Astrocyte of the cerebellum (primary cell): ENCODE measurements at regions not wholly inside any gene's neighbourhood (a gene's known extent, or its start where the extent isn't known, plus 50 kb on each side); places are given as distances from the start of the nearest gene placed in this dataset.
A peak's percentile ranks its signal among the peaks of the same experiment; 100 is the strongest.

Source experiments
- DNase-seq: peaks from one replicate; pipeline ENCODE4 v3.0.0-alpha.2; 2011; ENCODE audit warnings: low read depth
- H3K4me3 ChIP-seq: 2 replicates; pipeline ENCODE4 v1.5.1; 2011; ENCODE audit warnings: mild to moderate bottlenecking, low read depth, low read length, moderate library complexity
- in situ Hi-C: cut with HindIII; loops from 2 replicates; pipeline ENCODE4 v1.10.0; 2017; ENCODE audit warnings: low sequenced_read_pairs
- TF ChIP-seq, protein P1 (sequence below): IDR thresholded peaks from 2 replicates; pipeline ENCODE4 v1.5.1; 2012; ENCODE audit warnings: low read length, low read depth, moderate library complexity, mild to moderate bottlenecking; ENCODE audit errors: missing control alignments

DNA sequence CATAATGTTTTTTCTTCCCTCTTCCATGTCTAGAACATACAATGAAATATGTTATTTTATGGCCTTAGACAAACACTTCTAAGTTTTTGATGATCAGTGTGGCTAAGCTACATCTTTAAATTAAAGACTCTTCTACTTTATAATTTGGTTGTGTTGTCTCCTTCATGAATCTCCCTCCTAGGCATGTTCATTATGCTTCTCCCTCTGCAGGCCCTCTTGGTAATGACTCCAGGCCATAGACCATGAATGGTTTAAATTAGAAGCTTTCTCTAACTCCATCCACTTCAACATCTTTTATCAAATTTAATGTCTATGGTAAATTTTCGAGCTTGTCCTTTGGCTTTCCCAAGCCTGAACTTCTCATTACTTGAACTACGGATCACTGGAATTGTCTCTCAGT is 342.7 kb upstream of the ADAMTS16 start:
- in situ Hi-C loops: no loop called here
- TF ChIP-seq, protein P1, sequence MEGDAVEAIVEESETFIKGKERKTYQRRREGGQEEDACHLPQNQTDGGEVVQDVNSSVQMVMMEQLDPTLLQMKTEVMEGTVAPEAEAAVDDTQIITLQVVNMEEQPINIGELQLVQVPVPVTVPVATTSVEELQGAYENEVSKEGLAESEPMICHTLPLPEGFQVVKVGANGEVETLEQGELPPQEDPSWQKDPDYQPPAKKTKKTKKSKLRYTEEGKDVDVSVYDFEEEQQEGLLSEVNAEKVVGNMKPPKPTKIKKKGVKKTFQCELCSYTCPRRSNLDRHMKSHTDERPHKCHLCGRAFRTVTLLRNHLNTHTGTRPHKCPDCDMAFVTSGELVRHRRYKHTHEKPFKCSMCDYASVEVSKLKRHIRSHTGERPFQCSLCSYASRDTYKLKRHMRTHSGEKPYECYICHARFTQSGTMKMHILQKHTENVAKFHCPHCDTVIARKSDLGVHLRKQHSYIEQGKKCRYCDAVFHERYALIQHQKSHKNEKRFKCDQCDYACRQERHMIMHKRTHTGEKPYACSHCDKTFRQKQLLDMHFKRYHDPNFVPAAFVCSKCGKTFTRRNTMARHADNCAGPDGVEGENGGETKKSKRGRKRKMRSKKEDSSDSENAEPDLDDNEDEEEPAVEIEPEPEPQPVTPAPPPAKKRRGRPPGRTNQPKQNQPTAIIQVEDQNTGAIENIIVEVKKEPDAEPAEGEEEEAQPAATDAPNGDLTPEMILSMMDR: no peak
- H3K4me3 ChIP-seq: no peak overlapping the region
- no peak for DNase-seq

DNA sequence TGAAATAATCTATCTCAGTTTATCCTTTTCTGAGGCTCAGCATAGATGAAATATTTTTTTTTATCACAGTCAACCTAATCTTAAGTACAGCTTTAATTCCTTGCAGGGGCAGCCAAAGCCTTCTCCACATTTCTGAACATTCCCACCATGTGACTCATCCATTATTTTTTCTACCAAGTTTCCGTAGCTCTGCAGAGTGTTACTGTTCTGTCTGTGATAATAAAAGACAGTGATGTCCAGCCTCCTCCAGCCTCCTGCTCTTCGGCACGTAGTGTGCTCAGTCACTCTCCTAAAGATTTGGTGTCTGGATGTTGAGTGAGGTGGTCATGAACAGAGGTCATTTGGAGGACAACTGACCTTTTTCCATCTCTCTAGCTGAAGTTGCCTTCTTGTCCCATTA is 338.1 kb upstream of the ADAMTS16 start:
- DNase-seq: peak; percentile 23
- in situ Hi-C loops: no loop called here
- TF ChIP-seq, protein P1: no peak
- no peak overlapping the region for H3K4me3 ChIP-seq

- no peak for DNase-seq
- in situ Hi-C loops: no loop called here
These were observed 335.3 kb upstream of the ADAMTS16 start for GRCh38 chr5:4804691-4805360.

GRCh38 chr5:4815002-4815401 is 325.1 kb upstream of the ADAMTS16 start:
- TF ChIP-seq, protein P1: no peak
- in situ Hi-C loops: no loop called here
- no peak overlapping the region for H3K4me3 ChIP-seq
- DNase-seq: no peak

More at GRCh38 chr5:4804691-4805360, 335.3 kb upstream of the ADAMTS16 start:
- no peak overlapping the region for H3K4me3 ChIP-seq
- TF ChIP-seq, protein P1: no peak

GRCh38 chr5:4817767-4818166 is 322.4 kb upstream of the ADAMTS16 start:
- no peak overlapping the region for H3K4me3 ChIP-seq
- TF ChIP-seq, protein P1: no peak
- DNase-seq: no peak
- in situ Hi-C loops: no loop called here

DNA sequence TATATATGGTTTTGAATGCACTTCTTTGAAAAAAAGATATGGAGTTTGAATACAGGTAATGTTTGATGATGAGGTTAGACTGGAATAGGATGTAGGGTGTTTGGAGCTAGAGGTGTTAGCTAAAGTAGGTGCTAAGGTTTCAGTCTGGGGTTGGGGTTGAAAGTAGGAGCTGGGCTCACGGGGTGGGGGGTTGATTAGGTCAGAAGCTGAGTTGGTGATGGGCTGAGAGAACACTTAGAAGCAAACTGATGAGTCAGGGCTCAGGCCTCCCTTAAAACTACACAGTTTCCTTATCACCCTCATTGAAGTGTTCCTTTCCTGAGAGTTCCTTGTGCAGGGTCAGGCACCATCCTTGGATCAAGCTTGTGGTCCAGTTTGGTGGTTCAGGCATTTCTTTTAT is 308.8 kb upstream of the ADAMTS16 start:
- in situ Hi-C loops: no loop called here
- no peak overlapping the region for H3K4me3 ChIP-seq
- TF ChIP-seq, protein P1: no peak
- no peak for DNase-seq
